ENCODE measurements at regions not wholly inside any gene's neighbourhood (a gene's known extent, or its start where the extent isn't known, plus 50 kb on each side); places are given as distances from the start of the nearest gene placed in this dataset.

GRCh38 chr3:194079702-194080172 is 56.2 kb upstream of the HES1 start:
- H4K5ac ChIP-seq (ENCODE audit: insufficient read length, low read depth, low read length): no peak overlapping the region
- no peak overlapping the region for H3K56ac ChIP-seq (ENCODE audit: insufficient read length, low read depth, low read length)
- H3K79me2 ChIP-seq (ENCODE audit: insufficient read depth, low read length): no peaks in the 10 kb centered on the region
- no peak overlapping the region for H3K9ac ChIP-seq (ENCODE audit: extremely low read depth, insufficient read length, low read length)
- no peak overlapping the region for H2BK120ac ChIP-seq (ENCODE audit: low read depth, low read length, poor library complexity, severe bottlenecking)
- H3K18ac ChIP-seq (ENCODE audit: insufficient read length, low read depth, low read length): no peak overlapping the region
- Mint-ChIP-seq H3K4me3 (no peak overlapping the region), H3K27ac (no peak overlapping the region), H3K9me3 (no peaks in the 10 kb centered on the region), H3K4me1 (peaks cover 22 to 28% of the 10 kb centered on the region in 2 experiments), H3K27me3 (ENCODE audit: low read depth) (peaks cover 18% of the 10 kb centered on the region), H3K36me3 (ENCODE audit: insufficient read depth in 1 of 3, low read depth in 3 of 3) (no peaks in the 10 kb centered on the region)
- no peak overlapping the region for H3K23ac ChIP-seq (ENCODE audit: insufficient read length, low read depth, low read length)
- H2AFZ ChIP-seq (ENCODE audit: low read length): no peak overlapping the region
- H3K4me2 ChIP-seq (ENCODE audit: insufficient read depth, insufficient read length, low read length): no peak overlapping the region
- H3K4me1 ChIP-seq (ENCODE audit: insufficient read depth, low read length): no peaks in the 10 kb centered on the region; the same call in 1 of the 2 replicates
- no peaks in the 10 kb centered on the region for H3K9me3 ChIP-seq (ENCODE audit: control insufficient read depth, low read depth, low read length)
- no peak overlapping the region for H2BK20ac ChIP-seq (ENCODE audit: low read depth, low read length, poor library complexity, severe bottlenecking)
- H3K4ac ChIP-seq (ENCODE audit: low read depth, low read length): no peak overlapping the region
- no peak overlapping the region for H2BK15ac ChIP-seq (ENCODE audit: low read depth, low read length)
- H2BK12ac ChIP-seq (ENCODE audit: insufficient read length, low read depth, low read length): no peak overlapping the region
- no peaks in the 10 kb centered on the region for H3K79me1 ChIP-seq (ENCODE audit: insufficient read depth, low read depth, low read length, poor library complexity, severe bottlenecking)
- no peak overlapping the region for H2AK5ac ChIP-seq (ENCODE audit: insufficient read length, low read length)
- no peak overlapping the region for H3K14ac ChIP-seq (ENCODE audit: insufficient read depth, low read length)
- no peaks in the 10 kb centered on the region for H3K27me3 ChIP-seq (ENCODE audit: insufficient read depth, low read length)
- H3K27ac ChIP-seq (ENCODE audit: insufficient read length, low read depth, low read length): no peak overlapping the region
- no peak for TF ChIP-seq CTCF (conservative IDR thresholded peaks at IDR 0.05)
- no peaks in the 10 kb centered on the region for H4K20me1 ChIP-seq (ENCODE audit: control insufficient read depth, insufficient read depth, insufficient read length)
- H3K23me2 ChIP-seq (ENCODE audit: insufficient read length, low read depth, low read length, poor library complexity, severe bottlenecking): no peaks in the 10 kb centered on the region
- H4K8ac ChIP-seq (replicated peaks; ENCODE audit: insufficient read length, low read depth, low read length): no peak overlapping the region
- WGBS (ENCODE audit: extremely low coverage, insufficient read length, low lambda C conversion rate): no CpG with 5 or more reads among the region's 14 CpGs
- DNase-seq: no peak
- H3T11ph ChIP-seq (ENCODE audit: low read length): no peak overlapping the region
- H2BK5ac ChIP-seq (ENCODE audit: insufficient read length, low read length): no peak overlapping the region
- no peak overlapping the region for H4K91ac ChIP-seq (ENCODE audit: insufficient read length, low read depth, low read length)

Measured in H9 (cell line).